ENCODE measurements at regions not wholly inside any gene's neighbourhood (a gene's known extent, or its start where the extent isn't known, plus 50 kb on each side); places are given as distances from the start of the nearest gene placed in this dataset.

- TF ChIP-seq, protein P1, sequence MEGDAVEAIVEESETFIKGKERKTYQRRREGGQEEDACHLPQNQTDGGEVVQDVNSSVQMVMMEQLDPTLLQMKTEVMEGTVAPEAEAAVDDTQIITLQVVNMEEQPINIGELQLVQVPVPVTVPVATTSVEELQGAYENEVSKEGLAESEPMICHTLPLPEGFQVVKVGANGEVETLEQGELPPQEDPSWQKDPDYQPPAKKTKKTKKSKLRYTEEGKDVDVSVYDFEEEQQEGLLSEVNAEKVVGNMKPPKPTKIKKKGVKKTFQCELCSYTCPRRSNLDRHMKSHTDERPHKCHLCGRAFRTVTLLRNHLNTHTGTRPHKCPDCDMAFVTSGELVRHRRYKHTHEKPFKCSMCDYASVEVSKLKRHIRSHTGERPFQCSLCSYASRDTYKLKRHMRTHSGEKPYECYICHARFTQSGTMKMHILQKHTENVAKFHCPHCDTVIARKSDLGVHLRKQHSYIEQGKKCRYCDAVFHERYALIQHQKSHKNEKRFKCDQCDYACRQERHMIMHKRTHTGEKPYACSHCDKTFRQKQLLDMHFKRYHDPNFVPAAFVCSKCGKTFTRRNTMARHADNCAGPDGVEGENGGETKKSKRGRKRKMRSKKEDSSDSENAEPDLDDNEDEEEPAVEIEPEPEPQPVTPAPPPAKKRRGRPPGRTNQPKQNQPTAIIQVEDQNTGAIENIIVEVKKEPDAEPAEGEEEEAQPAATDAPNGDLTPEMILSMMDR (IDR thresholded peaks at IDR 0.05) = no peak
- TF ChIP-seq POLR2A (IDR thresholded peaks at IDR 0.05) = no peak
Measured at GRCh38 chr2:2587354-2587753, 256.3 kb upstream of the MYT1L start.
